ENCODE measurements at regions not wholly inside any gene's neighbourhood (a gene's known extent, or its start where the extent isn't known, plus 50 kb on each side); places are given as distances from the start of the nearest gene placed in this dataset.

GRCh38 chr14:65187421-65188049 lies 85.2 kb upstream of the MAX start:
- no peak for FAIRE-seq

GRCh38 chr14:65190312-65190711 lies 88.0 kb upstream of the MAX start:
- FAIRE-seq = no peak

- no peak for FAIRE-seq
These were observed 89.4 kb upstream of the MAX start for GRCh38 chr14:65191716-65192115.

GRCh38 chr14:65192686-65193085 lies 90.4 kb upstream of the MAX start:
- no peak for FAIRE-seq

- no peak for FAIRE-seq
These were observed 91.7 kb upstream of the MAX start for GRCh38 chr14:65193916-65194590.

- FAIRE-seq = no peak
These were observed 92.9 kb upstream of the MAX start for GRCh38 chr14:65195042-65195719.

GRCh38 chr14:65198346-65198745 lies 96.0 kb upstream of the MAX start:
- FAIRE-seq = no peak

- FAIRE-seq = no peak
These were observed 98.1 kb upstream of the MAX start for GRCh38 chr14:65200454-65200853.

GRCh38 chr14:65203574-65203973 lies 101.3 kb upstream of the MAX start:
- no peak for FAIRE-seq

GRCh38 chr14:65204056-65204455 lies 101.7 kb upstream of the MAX start:
- FAIRE-seq = no peak

GRCh38 chr14:65206078-65206447 lies 103.7 kb upstream of the MAX start:
- FAIRE-seq = no peak

- no peak for FAIRE-seq
These were observed 104.3 kb upstream of the MAX start for GRCh38 chr14:65206448-65207096.

- no peak for FAIRE-seq
These were observed 106.2 kb upstream of the MAX start for GRCh38 chr14:65208548-65208947.

- FAIRE-seq = no peak
These were observed 108.0 kb upstream of the MAX start for GRCh38 chr14:65210118-65210821.

GRCh38 chr14:65210822-65211182 lies 108.5 kb upstream of the MAX start:
- no peak for FAIRE-seq

- FAIRE-seq = no peak
These were observed 109.1 kb upstream of the MAX start for GRCh38 chr14:65211341-65211987.

- no peak for FAIRE-seq
These were observed 111.0 kb upstream of the MAX start for GRCh38 chr14:65213316-65213715.

GRCh38 chr14:65214741-65215140 lies 112.4 kb upstream of the MAX start:
- FAIRE-seq = no peak

- no peak for FAIRE-seq
These were observed 117.0 kb upstream of the MAX start for GRCh38 chr14:65219353-65219752.

- FAIRE-seq = no peak
These were observed 120.1 kb upstream of the MAX start for GRCh38 chr14:65222440-65222858.

- FAIRE-seq = no peak
These were observed 121.3 kb upstream of the MAX start for GRCh38 chr14:65223636-65224035.

- no peak for FAIRE-seq
These were observed 122.5 kb upstream of the MAX start for GRCh38 chr14:65224799-65225198.

All from G401.6 (cell line).